Activated naive CD8-positive, alpha-beta T cell treated with anti-CD3 and anti-CD28 coated beads, Interleukin-2, amount 50 U/mL, for 24 hours (primary cell): ENCODE measurements at regions not wholly inside any gene's neighbourhood (a gene's known extent, or its start where the extent isn't known, plus 50 kb on each side); places are given as distances from the start of the nearest gene placed in this dataset.

Experiments
- ATAC-seq: fragments of 150-1000 bp; cut with Tn5 transposase; one replicate; pipeline ENCODE4 v1.10.0; 2021
- DNase-seq: peaks from one replicate; pipeline ENCODE4 v3.0.0; 2021
- H3K27ac Mint-ChIP-seq: one replicate; pipeline ENCODE4 v1.8.0; 2021; ENCODE audit warnings: mild to moderate bottlenecking, mixed read lengths
- H3K27me3 Mint-ChIP-seq: one replicate; pipeline ENCODE4 v1.8.0; 2021; ENCODE audit warnings: mixed read lengths
- H3K36me3 Mint-ChIP-seq: one replicate; pipeline ENCODE4 v1.8.0; 2021; ENCODE audit warnings: low read depth, mixed read lengths
- H3K4me1 Mint-ChIP-seq: one replicate; pipeline ENCODE4 v1.8.0; 2021; ENCODE audit warnings: mixed read lengths
- H3K4me3 Mint-ChIP-seq: one replicate; pipeline ENCODE4 v1.8.0; 2021; ENCODE audit warnings: mild to moderate bottlenecking, moderate library complexity, mixed read lengths
- H3K9me3 Mint-ChIP-seq: one replicate; pipeline ENCODE4 v1.8.0; 2021; ENCODE audit warnings: mixed read lengths

- ATAC-seq (no peak), DNase-seq (no peak)
- no peaks in the 10 kb centered on the region for H3K9me3 Mint-ChIP-seq
- no peaks in the 10 kb centered on the region for H3K36me3 Mint-ChIP-seq
- no peak overlapping the region for H3K4me3 Mint-ChIP-seq
- no peak overlapping the region for H3K27ac Mint-ChIP-seq
- H3K4me1 Mint-ChIP-seq: peaks cover 26% of the 10 kb centered on the region
- no peaks in the 10 kb centered on the region for H3K27me3 Mint-ChIP-seq
Observed at GRCh38 chr9:20225826-20226225, 396.5 kb downstream of the MLLT3 start.

- no peak for DNase-seq
- ATAC-seq: no peak
- Mint-ChIP-seq H3K4me1 (peaks cover 26% of the 10 kb centered on the region), H3K36me3 (no peaks in the 10 kb centered on the region), H3K27me3 (no peaks in the 10 kb centered on the region), H3K9me3 (no peaks in the 10 kb centered on the region), H3K27ac (no peak overlapping the region), H3K4me3 (no peak overlapping the region)
Observed at GRCh38 chr9:20224756-20225155, 397.5 kb downstream of the MLLT3 start.

- Mint-ChIP-seq H3K36me3 (no peaks in the 10 kb centered on the region), H3K4me3 (no peak overlapping the region), H3K9me3 (no peaks in the 10 kb centered on the region), H3K4me1 (peaks cover 14% of the 10 kb centered on the region), H3K27me3 (no peaks in the 10 kb centered on the region), H3K27ac (no peak overlapping the region)
- no peak for ATAC-seq
- no peak for DNase-seq
Observed at GRCh38 chr9:20220286-20220685, 402.0 kb downstream of the MLLT3 start.

- Mint-ChIP-seq H3K4me1 (peaks cover 7% of the 10 kb centered on the region), H3K9me3 (no peaks in the 10 kb centered on the region), H3K4me3 (no peak overlapping the region), H3K27ac (no peak overlapping the region), H3K27me3 (no peaks in the 10 kb centered on the region), H3K36me3 (no peaks in the 10 kb centered on the region)
- ATAC-seq (no peak), DNase-seq (no peak)
Observed at GRCh38 chr9:20219437-20219836, 402.9 kb downstream of the MLLT3 start.

- no peak for ATAC-seq
- Mint-ChIP-seq H3K27ac (no peak overlapping the region), H3K4me1 (peaks cover 6% of the 10 kb centered on the region), H3K4me3 (no peak overlapping the region), H3K9me3 (no peaks in the 10 kb centered on the region), H3K36me3 (no peaks in the 10 kb centered on the region), H3K27me3 (no peaks in the 10 kb centered on the region)
- DNase-seq: no peak
Observed at GRCh38 chr9:20217596-20217995, 404.7 kb downstream of the MLLT3 start.

GRCh38 chr9:20216438-20216837 is 405.9 kb downstream of the MLLT3 start:
- DNase-seq (no peak), ATAC-seq (no peak)
- no peaks in the 10 kb centered on the region for H3K36me3 Mint-ChIP-seq
- H3K4me1 Mint-ChIP-seq: peaks cover 6% of the 10 kb centered on the region
- H3K27me3 Mint-ChIP-seq: no peaks in the 10 kb centered on the region
- no peak overlapping the region for H3K4me3 Mint-ChIP-seq
- H3K27ac Mint-ChIP-seq: no peak overlapping the region
- no peaks in the 10 kb centered on the region for H3K9me3 Mint-ChIP-seq

GRCh38 chr9:20215552-20215951 is 406.7 kb downstream of the MLLT3 start:
- Mint-ChIP-seq H3K9me3 (no peaks in the 10 kb centered on the region), H3K4me1 (peaks cover 3% of the 10 kb centered on the region), H3K27me3 (no peaks in the 10 kb centered on the region), H3K4me3 (no peak overlapping the region), H3K27ac (no peak overlapping the region), H3K36me3 (no peaks in the 10 kb centered on the region)
- ATAC-seq (no peak), DNase-seq (no peak)

- ATAC-seq (no peak), DNase-seq (no peak)
- Mint-ChIP-seq H3K4me3 (no peak overlapping the region), H3K27me3 (peaks cover 5% of the 10 kb centered on the region), H3K36me3 (no peaks in the 10 kb centered on the region), H3K27ac (no peak overlapping the region), H3K4me1 (peaks cover 27% of the 10 kb centered on the region), H3K9me3 (no peaks in the 10 kb centered on the region)
Observed at GRCh38 chr9:20212806-20213205, 409.5 kb downstream of the MLLT3 start.

- H3K4me3 Mint-ChIP-seq: peak overlapping the region; percentile 52
- ATAC-seq (peak; percentile 90), DNase-seq (peak; percentile 66)
- peaks cover 37% of the 10 kb centered on the region for H3K4me1 Mint-ChIP-seq
- no peaks in the 10 kb centered on the region for H3K36me3 Mint-ChIP-seq
- H3K9me3 Mint-ChIP-seq: no peaks in the 10 kb centered on the region
- H3K27ac Mint-ChIP-seq: peak overlapping the region; percentile 95
- peaks cover 5% of the 10 kb centered on the region for H3K27me3 Mint-ChIP-seq
Observed at GRCh38 chr9:20209391-20210340, 412.6 kb downstream of the MLLT3 start.

GRCh38 chr9:20208961-20209371 is 413.3 kb downstream of the MLLT3 start:
- ATAC-seq (peak; percentile 81), DNase-seq (no peak)

GRCh38 chr9:20208226-20208625 is 414.1 kb downstream of the MLLT3 start:
- Mint-ChIP-seq H3K27ac (peak overlapping the region; percentile 33), H3K4me3 (peak overlapping the region; percentile 7), H3K27me3 (peaks cover 5% of the 10 kb centered on the region), H3K36me3 (no peaks in the 10 kb centered on the region), H3K4me1 (peaks cover 37% of the 10 kb centered on the region), H3K9me3 (no peaks in the 10 kb centered on the region)
- no peak for ATAC-seq
- no peak for DNase-seq

More at GRCh38 chr9:20208961-20209371, 413.3 kb downstream of the MLLT3 start:
- Mint-ChIP-seq H3K27ac (peak overlapping the region; percentile 95), H3K4me1 (peaks cover 37% of the 10 kb centered on the region), H3K27me3 (peaks cover 5% of the 10 kb centered on the region), H3K36me3 (no peaks in the 10 kb centered on the region), H3K4me3 (peak overlapping the region; percentile 57), H3K9me3 (no peaks in the 10 kb centered on the region)

- H3K4me1 Mint-ChIP-seq: peaks cover 37% of the 10 kb centered on the region
- H3K4me3 Mint-ChIP-seq: no peak overlapping the region
- no peak for ATAC-seq
- no peak for DNase-seq
- no peaks in the 10 kb centered on the region for H3K36me3 Mint-ChIP-seq
- H3K27ac Mint-ChIP-seq: no peak overlapping the region
- H3K27me3 Mint-ChIP-seq: peaks cover 7% of the 10 kb centered on the region
- no peaks in the 10 kb centered on the region for H3K9me3 Mint-ChIP-seq
Observed at GRCh38 chr9:20207176-20207575, 415.1 kb downstream of the MLLT3 start.

GRCh38 chr9:20205821-20206220 is 416.5 kb downstream of the MLLT3 start:
- H3K36me3 Mint-ChIP-seq: no peaks in the 10 kb centered on the region
- no peak for DNase-seq

GRCh38 chr9:20200991-20201431 is 412.2 kb upstream of the SLC24A2 start:
- DNase-seq (no peak), ATAC-seq (no peak)
- H3K36me3 Mint-ChIP-seq: peaks cover 3% of the 10 kb centered on the region
- H3K4me1 Mint-ChIP-seq: peaks cover 7% of the 10 kb centered on the region
- peaks cover 6% of the 10 kb centered on the region for H3K9me3 Mint-ChIP-seq
- H3K27me3 Mint-ChIP-seq: peaks cover 3% of the 10 kb centered on the region
- H3K27ac Mint-ChIP-seq: no peak overlapping the region
- H3K4me3 Mint-ChIP-seq: no peak overlapping the region

More at GRCh38 chr9:20205821-20206220, 416.5 kb downstream of the MLLT3 start:
- Mint-ChIP-seq H3K27me3 (peaks cover 8% of the 10 kb centered on the region), H3K27ac (no peak overlapping the region), H3K9me3 (no peaks in the 10 kb centered on the region), H3K4me1 (peaks cover 38% of the 10 kb centered on the region), H3K4me3 (no peak overlapping the region)
- ATAC-seq: no peak

- Mint-ChIP-seq H3K4me3 (no peak overlapping the region), H3K4me1 (peaks cover 7% of the 10 kb centered on the region), H3K27me3 (peaks cover 3% of the 10 kb centered on the region), H3K27ac (no peak overlapping the region), H3K36me3 (peaks cover 3% of the 10 kb centered on the region), H3K9me3 (peaks cover 8% of the 10 kb centered on the region)
- no peak for ATAC-seq
- no peak for DNase-seq
Observed at GRCh38 chr9:20200581-20200980, 411.7 kb upstream of the SLC24A2 start.
